Mesothelial cell of epicardium (in vitro differentiated cells): ENCODE measurements at regions not wholly inside any gene's neighbourhood (a gene's known extent, or its start where the extent isn't known, plus 50 kb on each side); places are given as distances from the start of the nearest gene placed in this dataset.

ENCODE experiments used
- DNase-seq, 2 experiments: peaks; one replicate each; pipeline ENCODE4 v3.0.0; 2021; ENCODE audit warnings: low spot score in 2 of 2; ENCODE audit not compliant: unreplicated experiment in 2 of 2
- H3K27ac Mint-ChIP-seq: 2 replicates; pipeline ENCODE4 v1.8.0; 2021; ENCODE audit warnings: mixed read lengths
- H3K27me3 Mint-ChIP-seq: 2 replicates; pipeline ENCODE4 v1.8.0; 2021; ENCODE audit warnings: low read depth, mixed read lengths
- H3K36me3 Mint-ChIP-seq: 2 replicates; pipeline ENCODE4 v1.8.0; 2021; ENCODE audit warnings: mixed read lengths
- H3K4me1 Mint-ChIP-seq: 2 replicates; pipeline ENCODE4 v1.8.0; 2021; ENCODE audit warnings: mixed read lengths
- H3K4me3 Mint-ChIP-seq: 2 replicates; pipeline ENCODE4 v1.8.0; 2021; ENCODE audit warnings: mild to moderate bottlenecking, moderate library complexity, mixed read lengths
- H3K9me3 Mint-ChIP-seq: 2 replicates; pipeline ENCODE4 v1.8.0; 2021; ENCODE audit warnings: mixed read lengths
- TF ChIP-seq, protein P1 (sequence below): fragments of 200-600 bp; sonication (generic); IDR thresholded peaks from one replicate; pipeline ENCODE4 v1.5.0; 2021; ENCODE audit warnings: antibody characterized with exemption; ENCODE audit not compliant: unreplicated experiment

DNA sequence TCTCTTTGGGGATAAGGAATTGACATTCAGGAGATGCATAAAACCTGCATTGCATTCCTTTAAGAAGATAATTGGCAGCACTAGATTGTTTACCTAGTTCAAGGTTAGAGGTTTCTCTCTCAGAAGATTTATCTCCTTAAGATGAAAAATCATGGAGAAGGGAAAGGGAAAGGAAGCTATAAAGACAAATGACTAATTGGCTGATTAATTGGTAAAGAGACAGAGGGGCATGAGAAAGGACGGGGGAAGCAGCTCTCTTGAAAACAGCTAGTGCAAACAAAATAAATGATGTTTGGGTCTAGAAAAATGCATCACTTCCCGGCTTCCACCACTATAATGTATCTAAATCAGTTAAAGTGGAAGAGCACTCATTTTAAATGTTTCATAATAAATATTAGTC, 941.2 kb downstream of the XPNPEP1 start:
- DNase-seq: no peak
- H3K27ac Mint-ChIP-seq: no peak overlapping the region
- H3K9me3 Mint-ChIP-seq: peaks cover 13% of the 10 kb centered on the region
- TF ChIP-seq, protein P1, sequence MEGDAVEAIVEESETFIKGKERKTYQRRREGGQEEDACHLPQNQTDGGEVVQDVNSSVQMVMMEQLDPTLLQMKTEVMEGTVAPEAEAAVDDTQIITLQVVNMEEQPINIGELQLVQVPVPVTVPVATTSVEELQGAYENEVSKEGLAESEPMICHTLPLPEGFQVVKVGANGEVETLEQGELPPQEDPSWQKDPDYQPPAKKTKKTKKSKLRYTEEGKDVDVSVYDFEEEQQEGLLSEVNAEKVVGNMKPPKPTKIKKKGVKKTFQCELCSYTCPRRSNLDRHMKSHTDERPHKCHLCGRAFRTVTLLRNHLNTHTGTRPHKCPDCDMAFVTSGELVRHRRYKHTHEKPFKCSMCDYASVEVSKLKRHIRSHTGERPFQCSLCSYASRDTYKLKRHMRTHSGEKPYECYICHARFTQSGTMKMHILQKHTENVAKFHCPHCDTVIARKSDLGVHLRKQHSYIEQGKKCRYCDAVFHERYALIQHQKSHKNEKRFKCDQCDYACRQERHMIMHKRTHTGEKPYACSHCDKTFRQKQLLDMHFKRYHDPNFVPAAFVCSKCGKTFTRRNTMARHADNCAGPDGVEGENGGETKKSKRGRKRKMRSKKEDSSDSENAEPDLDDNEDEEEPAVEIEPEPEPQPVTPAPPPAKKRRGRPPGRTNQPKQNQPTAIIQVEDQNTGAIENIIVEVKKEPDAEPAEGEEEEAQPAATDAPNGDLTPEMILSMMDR: no peak
- peaks cover 4% of the 10 kb centered on the region for H3K27me3 Mint-ChIP-seq
- no peaks in the 10 kb centered on the region for H3K36me3 Mint-ChIP-seq
- H3K4me1 Mint-ChIP-seq: peaks cover 13% of the 10 kb centered on the region
- H3K4me3 Mint-ChIP-seq: no peak overlapping the region

DNA sequence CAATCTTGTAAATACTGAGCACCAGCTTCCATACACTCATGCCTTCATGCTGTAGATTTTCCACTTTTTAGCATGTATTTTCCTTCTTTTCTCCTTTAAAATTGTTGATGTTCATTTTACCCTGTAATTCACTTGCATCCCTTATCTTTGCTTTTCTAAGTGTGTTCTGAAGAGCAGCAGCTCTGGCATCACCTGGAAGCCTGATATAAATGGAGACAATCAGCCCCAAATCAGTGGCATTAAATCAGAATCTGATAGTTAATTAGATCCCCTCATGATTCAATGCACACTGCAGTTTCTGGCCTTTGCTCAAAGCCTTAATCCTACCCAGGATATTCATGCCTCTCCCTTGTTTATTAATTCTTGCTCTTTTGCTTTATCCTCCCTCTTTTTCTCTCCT, 942.4 kb downstream of the XPNPEP1 start:
- TF ChIP-seq, protein P1: no peak
- peaks cover 13% of the 10 kb centered on the region for H3K4me1 Mint-ChIP-seq
- H3K27me3 Mint-ChIP-seq: peaks cover 4% of the 10 kb centered on the region
- no peak overlapping the region for H3K4me3 Mint-ChIP-seq
- peaks cover 21% of the 10 kb centered on the region for H3K9me3 Mint-ChIP-seq
- no peaks in the 10 kb centered on the region for H3K36me3 Mint-ChIP-seq
- H3K27ac Mint-ChIP-seq: no peak overlapping the region
- DNase-seq: no peak

DNA sequence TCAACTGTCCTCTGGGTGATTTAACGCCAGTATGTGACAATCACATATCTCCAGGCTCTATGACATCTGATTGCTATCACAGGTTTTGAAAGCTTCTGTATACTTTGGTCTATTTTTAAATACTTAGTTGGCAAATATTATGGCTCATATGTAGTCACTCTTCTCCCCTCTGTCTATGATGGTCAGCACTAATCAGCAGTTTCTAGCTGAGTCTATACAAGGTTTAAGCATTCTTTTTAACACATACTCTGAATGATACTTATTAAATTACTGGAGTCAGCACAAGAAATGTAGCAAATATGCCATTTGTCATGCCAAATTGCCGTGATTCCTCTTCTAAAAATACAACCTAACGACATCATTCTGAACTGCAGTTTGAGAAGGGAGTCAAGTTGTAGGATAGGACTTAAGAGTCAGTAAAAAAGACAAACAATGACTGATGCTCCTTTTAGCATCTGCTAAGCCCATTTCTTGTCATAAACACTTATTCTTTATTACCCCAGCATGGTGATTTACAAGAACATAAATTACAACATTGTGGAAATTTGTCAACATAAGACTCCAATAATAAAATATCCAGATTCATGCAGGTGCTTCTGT, 947.8 kb downstream of the XPNPEP1 start:
- H3K27ac Mint-ChIP-seq: no peak overlapping the region
- TF ChIP-seq, protein P1: no peak

DNA sequence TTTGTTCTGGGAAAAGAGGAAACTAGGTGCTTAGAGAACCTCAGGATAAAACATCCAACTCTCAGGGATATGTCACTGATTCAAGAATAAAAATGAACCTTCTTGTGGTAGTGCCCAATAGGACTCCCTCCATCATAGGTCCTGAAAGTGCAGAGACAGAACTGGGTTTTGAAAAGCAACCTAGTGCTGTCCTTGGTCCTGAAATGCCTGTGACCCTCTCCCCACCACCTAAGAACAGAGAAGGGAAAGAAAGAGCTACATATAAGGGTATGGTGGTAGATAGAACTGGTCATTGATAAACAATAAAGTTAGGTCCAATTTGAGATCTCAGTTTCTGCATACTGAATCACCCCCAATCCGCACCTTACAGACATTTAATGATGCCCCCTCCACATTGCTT, 953.3 kb downstream of the XPNPEP1 start:
- TF ChIP-seq, protein P1: no peak
- no peak overlapping the region for H3K27ac Mint-ChIP-seq
- H3K4me1 Mint-ChIP-seq: no peaks in the 10 kb centered on the region
- peaks cover 16% of the 10 kb centered on the region for H3K27me3 Mint-ChIP-seq
- peaks cover 5% of the 10 kb centered on the region for H3K9me3 Mint-ChIP-seq
- no peaks in the 10 kb centered on the region for H3K36me3 Mint-ChIP-seq
- no peak overlapping the region for H3K4me3 Mint-ChIP-seq
- DNase-seq: peak; percentile 22 to 44

More for the DNA sequence above, 947.8 kb downstream of the XPNPEP1 start:
- H3K27me3 Mint-ChIP-seq: peaks cover 13% of the 10 kb centered on the region
- H3K36me3 Mint-ChIP-seq: no peaks in the 10 kb centered on the region
- H3K4me3 Mint-ChIP-seq: no peak overlapping the region
- no peaks in the 10 kb centered on the region for H3K4me1 Mint-ChIP-seq
- peaks cover 26% of the 10 kb centered on the region for H3K9me3 Mint-ChIP-seq
- no peak for DNase-seq

DNA sequence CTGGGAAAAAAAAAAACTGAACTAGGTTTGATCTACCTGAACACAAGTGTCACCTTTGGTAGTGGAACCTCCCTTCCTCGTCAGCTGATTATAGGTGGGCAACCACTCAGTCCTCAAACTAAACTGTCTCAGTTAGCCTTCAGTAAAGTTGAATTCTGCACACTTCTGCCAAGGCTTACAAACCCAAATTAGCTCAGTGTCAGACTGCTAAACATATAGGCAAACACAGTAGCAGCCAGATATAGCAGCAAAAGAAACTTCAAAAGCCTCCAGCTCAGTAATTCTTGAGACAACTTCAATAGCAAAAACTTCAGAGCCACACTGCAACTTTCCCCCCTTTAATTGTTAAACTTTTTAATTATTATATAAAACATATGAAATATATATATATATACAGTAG, 956.9 kb downstream of the XPNPEP1 start:
- Mint-ChIP-seq H3K36me3 (no peaks in the 10 kb centered on the region), H3K27ac (no peak overlapping the region), H3K27me3 (peaks cover 4% of the 10 kb centered on the region), H3K4me3 (no peak overlapping the region), H3K9me3 (peaks cover under 1% of the 10 kb centered on the region), H3K4me1 (no peaks in the 10 kb centered on the region)
- TF ChIP-seq, protein P1: no peak
- DNase-seq: no peak

DNA sequence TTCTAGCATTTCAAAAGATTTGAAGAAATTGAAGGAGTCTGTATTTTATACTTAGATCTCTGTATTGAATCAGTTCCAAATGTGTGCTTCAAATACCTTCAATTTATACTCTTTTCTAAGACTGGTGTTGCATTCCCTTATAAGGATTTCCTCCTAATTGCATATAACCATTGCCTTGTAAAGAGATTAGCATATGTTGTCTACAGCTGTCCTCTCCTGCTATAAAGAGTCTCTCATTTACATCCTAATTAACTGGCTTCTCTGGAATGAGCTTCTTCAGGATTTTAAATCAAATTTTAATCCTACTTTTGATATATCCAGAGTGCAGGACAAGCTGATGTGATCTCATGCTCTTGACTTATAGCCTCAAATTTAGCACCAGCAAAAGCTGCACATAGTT, 957.3 kb downstream of the XPNPEP1 start:
- no peak overlapping the region for H3K27ac Mint-ChIP-seq
- no peak for DNase-seq
- peaks cover 4% of the 10 kb centered on the region for H3K27me3 Mint-ChIP-seq
- H3K4me3 Mint-ChIP-seq: no peak overlapping the region
- H3K9me3 Mint-ChIP-seq: no peaks in the 10 kb centered on the region
- H3K4me1 Mint-ChIP-seq: no peaks in the 10 kb centered on the region
- no peaks in the 10 kb centered on the region for H3K36me3 Mint-ChIP-seq
- TF ChIP-seq, protein P1: no peak
